ENCODE measurements at regions not wholly inside any gene's neighbourhood (a gene's known extent, or its start where the extent isn't known, plus 50 kb on each side); places are given as distances from the start of the nearest gene placed in this dataset.

DNA sequence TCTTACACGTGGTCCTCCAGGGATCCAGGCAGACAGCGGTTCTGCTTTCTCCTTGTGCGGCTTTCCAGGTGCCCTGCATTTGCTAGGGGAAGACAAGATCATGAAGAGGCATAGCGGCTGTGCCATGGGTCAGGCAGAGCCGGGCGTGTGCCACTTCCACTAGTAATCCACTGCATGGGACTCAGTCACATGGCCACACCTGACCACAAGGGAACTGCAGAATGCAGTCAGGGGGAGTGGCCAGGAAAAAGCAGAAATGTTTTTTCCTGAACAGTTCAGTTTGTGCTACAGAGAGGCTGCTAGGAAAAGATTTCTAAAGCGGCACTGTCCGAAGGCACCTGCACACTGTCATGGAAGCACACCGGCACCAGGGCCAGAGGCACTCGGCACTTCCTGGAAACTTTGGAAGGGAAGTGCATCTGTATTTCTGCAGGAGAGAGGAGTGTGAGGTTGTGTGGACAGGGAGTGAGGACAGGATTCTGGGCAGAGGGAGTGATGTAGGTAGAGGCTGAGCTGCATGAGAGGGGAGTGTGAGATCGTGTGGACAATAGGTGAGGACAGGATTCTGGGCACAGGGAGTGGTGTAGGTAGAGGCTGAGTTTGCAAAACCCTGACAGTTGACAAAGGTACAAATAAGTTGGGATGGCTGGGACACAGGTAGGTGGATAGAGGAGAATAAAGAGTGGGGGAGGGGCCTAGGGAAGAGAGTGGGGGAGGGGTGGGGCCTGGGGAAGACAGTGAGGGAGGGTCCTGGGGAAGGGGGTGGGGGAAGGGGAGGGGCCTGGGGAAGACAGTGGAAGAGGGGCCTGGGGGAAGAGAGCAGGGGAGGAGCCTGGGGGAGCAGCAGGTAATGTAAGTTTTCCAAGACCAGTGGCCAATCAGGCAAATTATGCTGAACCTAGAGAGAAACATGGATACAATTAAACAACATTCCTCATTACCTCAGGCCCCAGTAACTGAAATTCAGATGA, 1436.3 kb downstream of the TBC1D22A start:
- no peak overlapping the region for H3K27ac ChIP-seq (ENCODE audit: low read depth, low read length)
- no peak overlapping the region for H3K4me2 ChIP-seq (ENCODE audit: low read depth, low read length, poor library complexity, severe bottlenecking)
- H3K9me2 ChIP-seq (replicated peaks; ENCODE audit: insufficient read depth, low read length): no peaks in the 10 kb centered on the region
- TF ChIP-seq EZH2phosphoT487 (conservative IDR thresholded peaks at IDR 0.05; ENCODE audit: low read length): no peak
- TF ChIP-seq CTCF (IDR thresholded peaks at IDR 0.05; ENCODE audit: insufficient read depth, low read length, poor library complexity, severe bottlenecking): no peak
- H3K4me3 ChIP-seq (ENCODE audit: insufficient read depth, low read length, poor library complexity, severe bottlenecking): no peak overlapping the region
- H3F3A ChIP-seq (ENCODE audit: insufficient read depth): no peaks in the 10 kb centered on the region
- H3K79me2 ChIP-seq (ENCODE audit: insufficient read depth, low read length): no peaks in the 10 kb centered on the region
- H3K36me3 ChIP-seq (ENCODE audit: low read length): no peaks in the 10 kb centered on the region
- H3K9me3 ChIP-seq (ENCODE audit: insufficient read depth, low read length): no peaks in the 10 kb centered on the region
- H2AFZ ChIP-seq (ENCODE audit: low read depth, low read length, severe bottlenecking): no peak overlapping the region
- H4K20me1 ChIP-seq (ENCODE audit: low read depth, low read length): no peaks in the 10 kb centered on the region
- H3K9ac ChIP-seq (ENCODE audit: low read length): no peak overlapping the region
- H3K27me3 ChIP-seq (ENCODE audit: low read length): no peaks in the 10 kb centered on the region

DNA sequence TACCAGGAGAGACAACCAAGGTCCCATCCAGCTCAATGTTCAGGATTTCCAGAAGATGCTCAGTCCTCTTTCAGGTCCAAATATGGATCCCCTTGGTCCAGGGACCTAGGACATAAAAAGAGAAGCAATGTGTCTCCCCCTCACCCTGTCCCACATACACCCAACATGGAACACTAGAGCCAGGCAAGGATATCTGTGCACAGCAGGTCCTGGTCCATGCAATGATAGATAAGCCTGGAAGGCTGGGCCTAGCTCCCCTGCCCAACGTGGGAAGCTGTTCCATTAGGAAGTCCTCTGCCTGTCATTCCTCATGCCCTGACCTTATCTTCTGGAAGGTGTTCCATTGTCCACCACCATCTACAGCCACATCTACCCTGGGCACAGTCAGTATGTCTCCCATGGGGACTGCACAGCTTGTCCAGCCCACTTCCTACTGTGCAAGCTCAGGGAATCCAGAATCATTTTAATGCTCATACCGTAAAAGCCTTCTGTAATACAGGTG, 1434.8 kb downstream of the TBC1D22A start:
- Histone ChIP-seq H3K27ac (ENCODE audit: low read depth, low read length) (no peak overlapping the region), H3F3A (ENCODE audit: insufficient read depth) (no peaks in the 10 kb centered on the region), H2AFZ (ENCODE audit: low read depth, low read length, severe bottlenecking) (no peak overlapping the region), H3K4me2 (ENCODE audit: low read depth, low read length, poor library complexity, severe bottlenecking) (no peak overlapping the region), H3K9ac (ENCODE audit: low read length) (no peak overlapping the region), H3K27me3 (ENCODE audit: low read length) (no peaks in the 10 kb centered on the region), H4K20me1 (ENCODE audit: low read depth, low read length) (no peaks in the 10 kb centered on the region), H3K9me2 (replicated peaks; ENCODE audit: insufficient read depth, low read length) (no peaks in the 10 kb centered on the region), H3K36me3 (ENCODE audit: low read length) (0 out of 2 replicates have a peak, but pooled peaks cover 2% of the 10 kb centered on the region), H3K79me2 (ENCODE audit: insufficient read depth, low read length) (no peaks in the 10 kb centered on the region), H3K4me3 (ENCODE audit: insufficient read depth, low read length, poor library complexity, severe bottlenecking) (no peak overlapping the region), H3K9me3 (ENCODE audit: insufficient read depth, low read length) (peaks cover 3% of the 10 kb centered on the region; the same call in 1 of the 2 replicates)
- no peak for TF ChIP-seq EZH2phosphoT487 (conservative IDR thresholded peaks at IDR 0.05; ENCODE audit: low read length)

- no peak overlapping the region for H2AFZ ChIP-seq (ENCODE audit: low read depth, low read length, severe bottlenecking)
Measured at GRCh38 chr22:48192920-48193319, 1430.5 kb downstream of the TBC1D22A start.

More at GRCh38 chr22:48192920-48193319, 1430.5 kb downstream of the TBC1D22A start:
- Histone ChIP-seq H3K4me2 (ENCODE audit: low read depth, low read length, poor library complexity, severe bottlenecking) (no peak overlapping the region), H3K9ac (ENCODE audit: low read length) (no peak overlapping the region), H3K27me3 (ENCODE audit: low read length) (no peaks in the 10 kb centered on the region), H3K9me3 (ENCODE audit: insufficient read depth, low read length) (peaks cover 5% of the 10 kb centered on the region; the same call in 1 of the 2 replicates), H3K79me2 (ENCODE audit: insufficient read depth, low read length) (no peaks in the 10 kb centered on the region), H3K9me2 (replicated peaks; ENCODE audit: insufficient read depth, low read length) (no peaks in the 10 kb centered on the region), H3K27ac (ENCODE audit: low read depth, low read length) (no peak overlapping the region), H3F3A (ENCODE audit: insufficient read depth) (no peaks in the 10 kb centered on the region), H3K4me3 (ENCODE audit: insufficient read depth, low read length, poor library complexity, severe bottlenecking) (no peak overlapping the region), H3K36me3 (ENCODE audit: low read length) (0 out of 2 replicates have a peak, but pooled peaks cover 3% of the 10 kb centered on the region), H4K20me1 (ENCODE audit: low read depth, low read length) (no peaks in the 10 kb centered on the region)
- TF ChIP-seq CTCF (IDR thresholded peaks at IDR 0.05; ENCODE audit: insufficient read depth, low read length, poor library complexity, severe bottlenecking): no peak
- TF ChIP-seq EZH2phosphoT487 (conservative IDR thresholded peaks at IDR 0.05; ENCODE audit: low read length): no peak
